Muscle of back (tissue), 3 donors: ENCODE measurements at regions not wholly inside any gene's neighbourhood (a gene's known extent, or its start where the extent isn't known, plus 50 kb on each side); places are given as distances from the start of the nearest gene placed in this dataset.

Experiments used
- DNase-seq, 3 donors: peaks; one replicate each; pipeline versions ENCODE4 v3.0.0 to v3.0.0-alpha.2; 2013

GRCh38 chr15:58269455-58270414 is 131.6 kb downstream of the AQP9 start:
- peak; percentile 36 to 65 (median 38) for DNase-seq

- no peak for DNase-seq
These were observed 133.2 kb downstream of the AQP9 start for GRCh38 chr15:58271410-58271809.

GRCh38 chr15:58273104-58273503 is 134.9 kb downstream of the AQP9 start:
- no peak for DNase-seq

GRCh38 chr15:58274885-58275284 is 136.7 kb downstream of the AQP9 start:
- no peak for DNase-seq

GRCh38 chr15:58275785-58276184 is 137.6 kb downstream of the AQP9 start:
- DNase-seq, result no peak

- no peak for DNase-seq
These were observed 138.7 kb downstream of the AQP9 start for GRCh38 chr15:58276924-58277323.

- no peak for DNase-seq
These were observed 139.2 kb downstream of the AQP9 start for GRCh38 chr15:58277333-58277732.

- DNase-seq, result no peak
These were observed 140.9 kb downstream of the AQP9 start for GRCh38 chr15:58279106-58279505.

GRCh38 chr15:58279654-58280053 is 141.5 kb downstream of the AQP9 start:
- no peak for DNase-seq

- peak in 1 of 3 donors; percentile 8 for DNase-seq
These were observed 144.0 kb downstream of the AQP9 start for GRCh38 chr15:58282060-58282708.

GRCh38 chr15:58283302-58283701 is 145.1 kb downstream of the AQP9 start:
- no peak for DNase-seq

- DNase-seq, result no peak
These were observed 146.1 kb downstream of the AQP9 start for GRCh38 chr15:58284293-58284692.

- no peak for DNase-seq
These were observed 146.4 kb upstream of the LIPC start for GRCh38 chr15:58285212-58285920.

GRCh38 chr15:58285921-58286278 is 145.9 kb upstream of the LIPC start:
- no peak for DNase-seq

GRCh38 chr15:58286523-58286922 is 145.3 kb upstream of the LIPC start:
- DNase-seq, result no peak

- no peak for DNase-seq
These were observed 143.9 kb upstream of the LIPC start for GRCh38 chr15:58287891-58288290.

- DNase-seq, result no peak
These were observed 143.2 kb upstream of the LIPC start for GRCh38 chr15:58288592-58288991.

- no peak for DNase-seq
These were observed 139.9 kb upstream of the LIPC start for GRCh38 chr15:58291848-58292247.

GRCh38 chr15:58292751-58293175 is 139.0 kb upstream of the LIPC start:
- DNase-seq, result peak in 1 of 3 donors; percentile 6

GRCh38 chr15:58293622-58294550 is 137.9 kb upstream of the LIPC start:
- no peak for DNase-seq

- DNase-seq, result no peak
These were observed 137.0 kb upstream of the LIPC start for GRCh38 chr15:58294681-58295254.
